RWPE1 (cell line): ENCODE measurements at regions not wholly inside any gene's neighbourhood (a gene's known extent, or its start where the extent isn't known, plus 50 kb on each side); places are given as distances from the start of the nearest gene placed in this dataset.

ENCODE experiments used
- CTCF ChIA-PET: fragments of 350-600 bp; sonication (Branson Sonifier 250); formaldehyde crosslinking; extraction: SDS; loops from one replicate; lab custom pipeline; 2021; lab: Yijun Ruan, JAX
- POLR2A ChIA-PET: fragments of 400-600 bp; formaldehyde crosslinking; extraction: SDS; loops from one replicate; lab custom pipeline; 2020; ENCODE audit warnings: antibody characterized with exemption; ENCODE audit not compliant: low non-redundant PET; lab: Yijun Ruan, JAX
- DNase-seq: peaks from one replicate; pipeline ENCODE4 v3.0.0; 2012; ENCODE audit warnings: low spot score
- H3K27ac ChIP-seq: fragments of 450-650 bp; 2 replicates; pipeline ENCODE4 v1.5.1; 2017
- CTCF ChIP-seq: fragments of 450-650 bp; conservative IDR thresholded peaks from 2 replicates; pipeline ENCODE4 v1.5.1; 2017; ENCODE audit warnings: low read depth, mild to moderate bottlenecking

DNA sequence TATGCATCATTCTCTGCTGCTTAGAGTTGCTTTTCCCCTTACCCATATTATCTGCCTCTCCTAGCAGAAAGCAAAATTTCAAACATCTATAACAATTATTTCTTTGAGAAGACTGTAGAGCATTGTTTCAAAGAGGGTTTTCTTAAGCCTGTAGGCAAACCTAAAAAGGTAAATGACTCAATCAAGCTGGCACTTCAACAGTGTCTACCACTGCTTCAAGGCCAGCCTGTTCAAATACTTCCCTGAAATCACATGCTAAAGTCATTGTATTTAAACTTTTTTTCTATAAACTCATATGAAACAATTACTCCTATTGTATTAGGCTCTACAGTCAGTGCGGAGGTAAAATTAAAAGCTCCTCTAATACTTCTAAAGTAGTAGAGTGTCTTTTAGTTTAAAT is 87.1 kb downstream of the OGFRL1 start:
- no peak for DNase-seq
- POLR2A ChIA-PET, result no interaction called here
- CTCF ChIA-PET, result no interaction called here
- TF ChIP-seq CTCF, result no peak
- H3K27ac ChIP-seq, result no peak overlapping the region

- ChIA-PET POLR2A (no interaction called here), CTCF (interaction anchor here (1.6 kb wide), 1 partner anchor 133 kb away, joined by 6 read pairs; no protein-coding TSS in a partner anchor)
- no peak overlapping the region for H3K27ac ChIP-seq
- TF ChIP-seq CTCF, result no peak
- no peak for DNase-seq
Observed at GRCh38 chr6:71376830-71377229, 88.2 kb downstream of the OGFRL1 start.

DNA sequence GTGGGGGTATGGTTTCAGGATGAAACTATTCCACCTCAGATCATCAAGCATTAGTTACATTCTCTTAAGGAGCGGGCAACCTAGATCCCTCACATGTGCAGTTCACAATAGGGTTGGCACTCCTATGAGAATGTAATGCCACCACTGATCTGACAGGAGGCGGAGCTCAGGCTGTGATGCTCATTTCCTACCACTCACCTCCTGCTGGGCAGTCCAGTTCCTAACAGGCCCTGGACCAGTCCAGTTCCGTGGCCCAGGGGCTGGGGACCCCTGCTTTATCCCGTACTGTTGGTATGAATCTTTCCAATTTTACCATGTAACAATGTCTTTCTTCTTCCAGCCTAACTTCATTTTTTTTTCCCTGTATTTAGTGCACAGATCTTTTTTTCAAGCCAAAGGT is 94.9 kb downstream of the OGFRL1 start:
- TF ChIP-seq CTCF, result no peak
- CTCF ChIA-PET, result interaction anchor here (0.7 to 0.9 kb wide), 2 partner anchors 126 to 1205 kb away, joined by 3 to 7 read pairs; no protein-coding TSS in a partner anchor
- no peak for DNase-seq
- POLR2A ChIA-PET, result no interaction called here
- no peak overlapping the region for H3K27ac ChIP-seq

GRCh38 chr6:71383901-71384489 is 95.4 kb downstream of the OGFRL1 start:
- TF ChIP-seq CTCF, result peak; percentile 68
- POLR2A ChIA-PET, result no interaction called here
- H3K27ac ChIP-seq, result no peak overlapping the region
- CTCF ChIA-PET, result interaction anchor here (0.7 to 1.5 kb wide), 3 partner anchors 97 to 512 kb away, joined by 3 to 11 read pairs (median 3); no protein-coding TSS in a partner anchor
- DNase-seq, result no peak

GRCh38 chr6:71385111-71385822 is 96.7 kb downstream of the OGFRL1 start:
- CTCF ChIA-PET, result interaction anchor here (0.6 to 1.5 kb wide), 2 partner anchors 125 to 140 kb away, joined by 5 to 11 read pairs; no protein-coding TSS in a partner anchor
- H3K27ac ChIP-seq, result no peak overlapping the region
- POLR2A ChIA-PET, result no interaction called here
- no peak for DNase-seq
- TF ChIP-seq CTCF, result no peak

DNA sequence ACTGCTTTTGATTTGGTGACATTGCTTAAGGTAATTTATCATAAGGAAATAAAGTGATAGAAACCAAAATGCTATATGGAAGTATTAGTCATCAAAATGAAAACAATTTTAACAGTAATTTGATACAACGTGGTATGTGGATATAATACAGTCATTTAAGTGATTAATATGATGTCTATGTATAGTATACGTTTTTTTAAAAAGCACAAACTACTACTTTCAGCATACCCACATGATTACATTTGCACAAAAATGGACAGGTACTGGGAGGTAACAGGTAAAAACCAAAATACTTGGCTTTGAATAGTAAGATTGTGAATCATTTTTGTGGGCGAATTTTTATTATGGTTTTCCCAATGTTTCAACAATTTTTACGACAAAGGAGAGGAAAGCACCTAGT is 97.6 kb downstream of the OGFRL1 start:
- ChIA-PET POLR2A (no interaction called here), CTCF (interaction anchor here (0.6 to 2.2 kb wide), 3 partner anchors 11 to 165 kb away, joined by 3 to 8 read pairs (median 6); no protein-coding TSS in a partner anchor)
- no peak for TF ChIP-seq CTCF

More for the DNA sequence above, 97.6 kb downstream of the OGFRL1 start:
- no peak overlapping the region for H3K27ac ChIP-seq
- DNase-seq, result no peak
